AG04450 (cell line): ENCODE measurements at regions not wholly inside any gene's neighbourhood (a gene's known extent, or its start where the extent isn't known, plus 50 kb on each side); places are given as distances from the start of the nearest gene placed in this dataset.

ENCODE experiments used
- CTCF ChIA-PET: fragments of 300-600, 350-600 bp; formaldehyde crosslinking; extraction: SDS; loops from one replicate; lab custom pipeline; 2022; ENCODE audit warnings: antibody characterized with exemption, inconsistent platforms; lab: Charles Lee
- POLR2A ChIA-PET: fragments of 350-600 bp; formaldehyde crosslinking; extraction: SDS; loops from one replicate; lab custom pipeline; 2021; ENCODE audit warnings: antibody characterized with exemption, inconsistent platforms; lab: Yijun Ruan, JAX
- DNase-seq: peaks from one replicate; pipeline ENCODE4 v3.0.0-alpha.2; 2011; ENCODE audit warnings: low read depth, low spot score
- H3K27ac ChIP-seq: one replicate; pipeline ENCODE4 v1.5.1; 2012; ENCODE audit warnings: low read depth, low read length, control low read depth
- H3K27me3 ChIP-seq: one replicate; pipeline ENCODE4 v1.6.0; 2012; ENCODE audit warnings: low read length; ENCODE audit not compliant: control insufficient read depth, insufficient read depth
- H3K4me3 ChIP-seq: 2 replicates; pipeline ENCODE4 v1.5.1; 2011; ENCODE audit warnings: mild to moderate bottlenecking, low read depth, low read length, control low read depth
- H3K9me3 ChIP-seq: 2 replicates; pipeline ENCODE4 v1.5.1; 2012; ENCODE audit warnings: low read length; ENCODE audit not compliant: control insufficient read depth, insufficient read depth
- CTCF ChIP-seq: IDR thresholded peaks from 2 replicates; pipeline ENCODE4 v1.5.1; 2011; ENCODE audit warnings: low read depth, low read length, control low read depth, inconsistent platforms

- CTCF ChIA-PET: no interaction called here
- Histone ChIP-seq H3K9me3 (no peaks in the 10 kb centered on the region), H3K4me3 (no peak overlapping the region), H3K27ac (no peak overlapping the region), H3K27me3 (no peaks in the 10 kb centered on the region)
- no peak for TF ChIP-seq CTCF
- no peak for DNase-seq
- POLR2A ChIA-PET: no interaction called here
Measured at GRCh38 chr10:88131511-88132139, 268.2 kb downstream of the PTEN start.

GRCh38 chr10:88136712-88137111 is 273.3 kb downstream of the PTEN start:
- Histone ChIP-seq H3K4me3 (no peak overlapping the region), H3K9me3 (no peaks in the 10 kb centered on the region), H3K27ac (no peak overlapping the region), H3K27me3 (no peaks in the 10 kb centered on the region)
- ChIA-PET CTCF (no interaction called here), POLR2A (interaction anchor here (0.7 kb wide), 1 partner anchor 163 kb away, joined by 10 read pairs; no protein-coding TSS in a partner anchor)
- DNase-seq: no peak
- TF ChIP-seq CTCF: no peak

- H3K27ac ChIP-seq: no peak overlapping the region
- DNase-seq: no peak
- no peaks in the 10 kb centered on the region for H3K9me3 ChIP-seq
- TF ChIP-seq CTCF: no peak
- no peak overlapping the region for H3K4me3 ChIP-seq
- POLR2A ChIA-PET: no interaction called here
- CTCF ChIA-PET: interaction anchor here (0.5 kb wide), 1 partner anchor 549 kb away, joined by 3 read pairs; no protein-coding TSS in a partner anchor
- H3K27me3 ChIP-seq: no peaks in the 10 kb centered on the region
Measured at GRCh38 chr10:88138319-88138848, 275.0 kb downstream of the PTEN start.

GRCh38 chr10:88147000-88147798 is 283.8 kb downstream of the PTEN start:
- H3K27me3 ChIP-seq: no peaks in the 10 kb centered on the region
- no peak for DNase-seq
- H3K27ac ChIP-seq: no peak overlapping the region
- no peak for TF ChIP-seq CTCF
- no peaks in the 10 kb centered on the region for H3K9me3 ChIP-seq
- H3K4me3 ChIP-seq: no peak overlapping the region
- ChIA-PET CTCF (interaction anchor here (0.6 kb wide), 1 partner anchor 140 kb away, joined by 3 read pairs; no protein-coding TSS in a partner anchor), POLR2A (no interaction called here)

- H3K27ac ChIP-seq: no peak overlapping the region
- ChIA-PET POLR2A (no interaction called here), CTCF (no interaction called here)
- no peak overlapping the region for H3K4me3 ChIP-seq
- no peaks in the 10 kb centered on the region for H3K9me3 ChIP-seq
- DNase-seq: no peak
- no peak for TF ChIP-seq CTCF
- H3K27me3 ChIP-seq: no peaks in the 10 kb centered on the region
Measured at GRCh38 chr10:88149906-88150305, 286.5 kb downstream of the PTEN start.
